ENCODE measurements at regions not wholly inside any gene's neighbourhood (a gene's known extent, or its start where the extent isn't known, plus 50 kb on each side); places are given as distances from the start of the nearest gene placed in this dataset.

DNA sequence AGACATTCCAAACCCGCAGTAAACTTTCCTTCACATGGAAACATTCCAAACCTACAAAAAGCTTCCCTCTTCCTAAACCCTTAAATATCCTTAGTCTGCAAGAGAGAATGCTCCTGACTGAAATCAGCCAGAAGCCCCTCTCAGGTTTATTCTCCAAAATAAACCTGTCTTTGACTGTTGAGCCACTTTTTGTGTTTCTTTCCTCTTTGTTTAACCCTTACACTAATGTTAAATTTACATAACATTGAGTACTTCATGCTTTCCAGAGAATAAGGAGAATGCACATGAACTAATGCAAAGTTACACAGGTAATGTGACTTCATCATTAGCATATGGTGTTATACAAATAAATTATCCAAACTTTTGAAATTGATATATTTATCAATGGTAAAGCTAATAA, 262.6 kb upstream of the PRKCQ start:
- no peaks in the 10 kb centered on the region for H3K79me2 ChIP-seq (ENCODE audit: insufficient read depth, low read length)
- intact Hi-C loops (cut with micrococcal nuclease; ENCODE audit: unreplicated experiment) (loop anchor here (5.0 kb wide), 1 partner anchor 575 kb away; no protein-coding TSS in a partner anchor), in situ Hi-C loops (cut with HindIII; ENCODE audit: extremely low pct_ligation_motif_present, low pct_unique_long_range_greater_than_20kb) (no loop called here)
- ChIA-PET CTCF (ENCODE audit: low intra/inter-chr PET ratio, low total read pairs) (no interaction called here), POLR2A (no interaction called here)
- no peak for TF ChIP-seq ARHGAP35 (CRISPR knock-in tag; IDR thresholded peaks at IDR 0.05; ENCODE audit: borderline replicate concordance)
- no peak for TF ChIP-seq ZNF614 (CRISPR knock-in tag; IDR thresholded peaks at IDR 0.05; ENCODE audit: borderline replicate concordance)
- no peak for TF ChIP-seq ZNF343 (CRISPR knock-in tag; IDR thresholded peaks at IDR 0.05)
- no peak for TF ChIP-seq LCORL (IDR thresholded peaks at IDR 0.05)
- TF ChIP-seq LCORL (CRISPR knock-in tag; IDR thresholded peaks at IDR 0.05) = no peak
- TF ChIP-seq ZNF317 (CRISPR knock-in tag; IDR thresholded peaks at IDR 0.05) = no peak
- no peak for TF ChIP-seq SMAD3 (CRISPR knock-in tag; IDR thresholded peaks at IDR 0.05)
- TF ChIP-seq FOXO1 (CRISPR knock-in tag; IDR thresholded peaks at IDR 0.05) = no peak
- TF ChIP-seq TOE1 (CRISPR knock-in tag; IDR thresholded peaks at IDR 0.05) = no peak
- TF ChIP-seq RXRB (CRISPR knock-in tag; IDR thresholded peaks at IDR 0.05; ENCODE audit: borderline replicate concordance) = no peak
- TF ChIP-seq ZSCAN25 (CRISPR knock-in tag; IDR thresholded peaks at IDR 0.05) = no peak
- TF ChIP-seq, protein P1, sequence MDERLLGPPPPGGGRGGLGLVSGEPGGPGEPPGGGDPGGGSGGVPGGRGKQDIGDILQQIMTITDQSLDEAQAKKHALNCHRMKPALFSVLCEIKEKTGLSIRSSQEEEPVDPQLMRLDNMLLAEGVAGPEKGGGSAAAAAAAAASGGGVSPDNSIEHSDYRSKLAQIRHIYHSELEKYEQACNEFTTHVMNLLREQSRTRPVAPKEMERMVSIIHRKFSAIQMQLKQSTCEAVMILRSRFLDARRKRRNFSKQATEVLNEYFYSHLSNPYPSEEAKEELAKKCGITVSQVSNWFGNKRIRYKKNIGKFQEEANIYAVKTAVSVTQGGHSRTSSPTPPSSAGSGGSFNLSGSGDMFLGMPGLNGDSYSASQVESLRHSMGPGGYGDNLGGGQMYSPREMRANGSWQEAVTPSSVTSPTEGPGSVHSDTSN (CRISPR knock-in tag; IDR thresholded peaks at IDR 0.05) = no peak
- TF ChIP-seq ZNF350 (CRISPR knock-in tag; IDR thresholded peaks at IDR 0.05; ENCODE audit: borderline replicate concordance, low read depth) = no peak
- no peak for TF ChIP-seq PHB2 (IDR thresholded peaks at IDR 0.05; ENCODE audit: partially characterized antibody)
- TF ChIP-seq CHD4 (IDR thresholded peaks at IDR 0.05; ENCODE audit: borderline replicate concordance, low read length) = no peak
- TF ChIP-seq ARNT2 (CRISPR knock-in tag; IDR thresholded peaks at IDR 0.05; ENCODE audit: low read depth) = no peak
- no peak for TF ChIP-seq KLF11 (CRISPR knock-in tag; IDR thresholded peaks at IDR 0.05)
- TF ChIP-seq, protein P2, sequence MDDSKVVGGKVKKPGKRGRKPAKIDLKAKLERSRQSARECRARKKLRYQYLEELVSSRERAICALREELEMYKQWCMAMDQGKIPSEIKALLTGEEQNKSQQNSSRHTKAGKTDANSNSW (CRISPR knock-in tag; IDR thresholded peaks at IDR 0.05; ENCODE audit: borderline replicate concordance) = no peak
- TF ChIP-seq SOX5 (CRISPR knock-in tag; IDR thresholded peaks at IDR 0.05; ENCODE audit: borderline replicate concordance) = no peak
- no peaks in the 10 kb centered on the region for H3K4me1 ChIP-seq (ENCODE audit: insufficient read depth, low read length)
- no peak overlapping the region for H3K27ac ChIP-seq (ENCODE audit: extremely low read length, insufficient read depth, low read length)
- H3K9me3 ChIP-seq (ENCODE audit: low read length) = no peaks in the 10 kb centered on the region
- DNase-seq (ENCODE audit: low spot score) (no peak), ATAC-seq (no peak), FAIRE-seq (no peak)
- no peak overlapping the region for H3K4me2 ChIP-seq (ENCODE audit: low read depth, low read length)
- WGBS (ENCODE audit: low lambda C conversion rate) = 35% methylated on average over 1 of the region's 1 CpG
- no peak overlapping the region for H3K9ac ChIP-seq (ENCODE audit: insufficient read depth, low read depth, low read length)
- no peak overlapping the region for H2AFZ ChIP-seq (ENCODE audit: low read length)
- no peaks in the 10 kb centered on the region for H3K27me3 ChIP-seq (ENCODE audit: control insufficient read depth in 1 of 2, insufficient read depth in 2 of 2, low read length in 2 of 2)
- no peak overlapping the region for H3K4me3 ChIP-seq (replicated peaks in 1 of 3; ENCODE audit: insufficient read depth in 1 of 3, low read depth in 2 of 3, low read length in 3 of 3)
- no TSS peak for BruUV-seq (replicated peaks)
- H3K36me3 ChIP-seq (replicated peaks in 1 of 2; ENCODE audit: control insufficient read depth in 1 of 2, insufficient read depth in 2 of 2, low read length in 2 of 2) = no peaks in the 10 kb centered on the region
- H4K20me1 ChIP-seq (ENCODE audit: insufficient read depth, low read length) = no peaks in the 10 kb centered on the region
